GM21381 (cell line): ENCODE measurements at regions not wholly inside any gene's neighbourhood (a gene's known extent, or its start where the extent isn't known, plus 50 kb on each side); places are given as distances from the start of the nearest gene placed in this dataset.
"Not testable (repeated sequence)": the region's sequence is repeated elsewhere in the genome, so short reads cannot be mapped to it uniquely, and the experiment has no call there.

Source experiments
- ATAC-seq: cut with Tn5 transposase; IDR thresholded peaks from one replicate; pipeline ENCODE4 v1.9.1; 2021; ENCODE audit warnings: mild to moderate bottlenecking, moderate library complexity; ENCODE audit not compliant: unreplicated experiment

- ATAC-seq, result no peak
Measured at GRCh38 chr9:2424619-2425033, 197.0 kb upstream of the VLDLR start.

- no peak for ATAC-seq
Measured at GRCh38 chr9:2425676-2426075, 195.9 kb upstream of the VLDLR start.

GRCh38 chr9:2427120-2427891, 194.3 kb upstream of the VLDLR start:
- no peak for ATAC-seq

GRCh38 chr9:2439957-2440356, 181.6 kb upstream of the VLDLR start:
- no peak for ATAC-seq

- not testable (repeated sequence) for ATAC-seq
Measured at GRCh38 chr9:2443933-2444332, 177.7 kb upstream of the VLDLR start.

- ATAC-seq, result no peak
Measured at GRCh38 chr9:2448193-2448738, 173.3 kb upstream of the VLDLR start.

GRCh38 chr9:2453106-2453505, 168.5 kb upstream of the VLDLR start:
- no peak for ATAC-seq

- no peak for ATAC-seq
Measured at GRCh38 chr9:2453701-2454100, 167.9 kb upstream of the VLDLR start.

GRCh38 chr9:2459756-2460155, 161.8 kb upstream of the VLDLR start:
- no peak for ATAC-seq

GRCh38 chr9:2461892-2462291, 159.7 kb upstream of the VLDLR start:
- no peak for ATAC-seq

GRCh38 chr9:2464624-2465023, 157.0 kb upstream of the VLDLR start:
- no peak for ATAC-seq

- ATAC-seq, result no peak
Measured at GRCh38 chr9:2465516-2465915, 156.1 kb upstream of the VLDLR start.

GRCh38 chr9:2465921-2466460, 155.6 kb upstream of the VLDLR start:
- ATAC-seq, result peak; percentile 100

GRCh38 chr9:2466703-2467102, 154.9 kb upstream of the VLDLR start:
- no peak for ATAC-seq

- no peak for ATAC-seq
Measured at GRCh38 chr9:2469681-2470221, 151.8 kb upstream of the VLDLR start.

GRCh38 chr9:2473681-2474080, 147.9 kb upstream of the VLDLR start:
- ATAC-seq, result no peak

- ATAC-seq, result no peak
Measured at GRCh38 chr9:2477755-2478154, 143.8 kb upstream of the VLDLR start.

- no peak for ATAC-seq
Measured at GRCh38 chr9:2478421-2478820, 143.2 kb upstream of the VLDLR start.

- ATAC-seq, result no peak
Measured at GRCh38 chr9:2479056-2479565, 142.5 kb upstream of the VLDLR start.

- ATAC-seq, result no peak
Measured at GRCh38 chr9:2480255-2480837, 141.2 kb upstream of the VLDLR start.

GRCh38 chr9:2481216-2481615, 140.4 kb upstream of the VLDLR start:
- no peak for ATAC-seq

- no peak for ATAC-seq
Measured at GRCh38 chr9:2486988-2487387, 134.6 kb upstream of the VLDLR start.
